K562 (cell line): ENCODE measurements at regions not wholly inside any gene's neighbourhood (a gene's known extent, or its start where the extent isn't known, plus 50 kb on each side); places are given as distances from the start of the nearest gene placed in this dataset.

Experiments used
- ATAC-seq: fragments of 200-7000 bp; cut with Tn5 transposase; 3 replicates; pipeline ENCODE4 v1.9.1; 2020; ENCODE audit warnings: moderate library complexity
- BruUV-seq: library from RNA; stranded (reverse); fragments of 400-500 nt; replicated peaks from 2 replicates; lab custom pipeline; 2021; lab: Mats Ljungman, UMichigan
- CTCF ChIA-PET: fragments of 300-600 bp; formaldehyde crosslinking; extraction: SDS; loops from one replicate; lab custom pipeline; 2021; ENCODE audit warnings: low intra/inter-chr PET ratio; lab: Yijun Ruan, JAX
- POLR2A ChIA-PET: fragments of 300-600, 350-650 bp; sonication (Branson Sonifier 250); formaldehyde crosslinking; extraction: SDS; loops from one replicate; lab custom pipeline; 2021; ENCODE audit warnings: antibody characterized with exemption, inconsistent platforms; lab: Yijun Ruan, JAX
- DNase-seq, 4 experiments: peaks; one replicate each; pipeline versions ENCODE4 v3.0.0 to v3.0.0-alpha.2; 2011 to 2018; ENCODE audit warnings: low spot score in 3 of 4, mixed read lengths in 3 of 4; ENCODE audit errors: extremely low read depth in 1 of 4
- FAIRE-seq: peaks from 2 replicates; lab custom pipeline; 2011; peaks lifted over from hg19 to GRCh38; lab: Jason Lieb, UNC
- H2AFZ ChIP-seq: 2 replicates; pipeline ENCODE4 v1.6.0; 2011; ENCODE audit warnings: low read depth, low read length, control low read depth, inconsistent platforms
- H3K27ac ChIP-seq: fragments of 200-600 bp; 3 replicates; pipeline ENCODE4 v1.8.0; 2011; ENCODE audit warnings: low read depth, mild to moderate bottlenecking, control low read depth, inconsistent platforms, low read length, moderate library complexity, mixed read lengths; ENCODE audit errors: extremely low read depth
- H3K27me3 ChIP-seq, 2 experiments: fragments of 300-600 bp in 1 of 2; 2 replicates in 1 of 2; 3 replicates in 1 of 2; pipeline versions ENCODE4 v1.6.0 to v1.8.0; 2011; ENCODE audit warnings: inconsistent platforms in 2 of 2, low read length in 2 of 2, mild to moderate bottlenecking in 1 of 2, mixed read lengths in 1 of 2, moderate library complexity in 1 of 2; ENCODE audit not compliant: control insufficient read depth in 2 of 2, insufficient read depth in 2 of 2
- H3K36me3 ChIP-seq: fragments of 300-600 bp; 3 replicates; pipeline ENCODE4 v1.8.0; 2011; ENCODE audit warnings: mild to moderate bottlenecking, low read length, inconsistent platforms; ENCODE audit not compliant: control insufficient read depth, insufficient read depth
- H3K4me1 ChIP-seq, 2 experiments: fragments of 200-600 bp in 1 of 2; replicated peaks in 1 of 2; 2 replicates in 1 of 2; 3 replicates in 1 of 2; pipeline versions ENCODE4 v1.5.1 to v1.8.0; 2011; ENCODE audit warnings: inconsistent platforms in 2 of 2, low read length in 2 of 2, mild to moderate bottlenecking in 1 of 2, mixed read lengths in 1 of 2, moderate library complexity in 1 of 2; ENCODE audit not compliant: control insufficient read depth in 2 of 2, insufficient read depth in 2 of 2
- H3K4me2 ChIP-seq: 2 replicates; pipeline ENCODE4 v1.6.1; 2011; ENCODE audit warnings: low read length, control low read depth, inconsistent platforms, mixed read lengths; ENCODE audit not compliant: insufficient read depth
- H3K4me3 ChIP-seq: fragments of 200-600 bp; sonication (generic), shearing (Covaris generic); 2 replicates; pipeline ENCODE4 v1.5.1; 2016; ENCODE audit warnings: control low read depth, inconsistent platforms
- H3K79me2 ChIP-seq: fragments of 200-600 bp; 3 replicates; pipeline ENCODE4 v1.8.0; 2011; ENCODE audit warnings: low read length, inconsistent platforms; ENCODE audit not compliant: control insufficient read depth, insufficient read depth
- H3K9ac ChIP-seq, 2 experiments: 2 replicates each; pipeline versions ENCODE4 v1.6.0 to v1.6.1; 2011; ENCODE audit warnings: low read depth in 2 of 2, low read length in 2 of 2, control low read depth in 1 of 2, inconsistent platforms in 1 of 2, mild to moderate bottlenecking in 1 of 2, mixed read lengths in 1 of 2; ENCODE audit not compliant: insufficient read depth in 1 of 2
- H3K9me1 ChIP-seq: one replicate; pipeline ENCODE4 v1.6.0; 2011; ENCODE audit warnings: inconsistent platforms, mild to moderate bottlenecking, low read length, moderate library complexity; ENCODE audit not compliant: control insufficient read depth, insufficient read depth
- H3K9me3 ChIP-seq: replicated peaks from 2 replicates; pipeline ENCODE4 v1.5.1; 2011; ENCODE audit warnings: low read depth, low read length, inconsistent platforms; ENCODE audit not compliant: control insufficient read depth, insufficient read depth
- H4K20me1 ChIP-seq: replicated peaks from 2 replicates; pipeline ENCODE4 v1.6.1; 2011; ENCODE audit warnings: low read length, inconsistent platforms, mixed read lengths; ENCODE audit not compliant: control insufficient read depth, insufficient read depth
- GMEB1 ChIP-seq: fragments of 250-450 bp; sonication (Bioruptor Pico); IDR thresholded peaks from 2 replicates; pipeline ENCODE4 v1.4.0; 2020; ENCODE audit warnings: mild to moderate bottlenecking
- GTF2F1 ChIP-seq: IDR thresholded peaks from 2 replicates; pipeline ENCODE4 v1.6.1; 2011; ENCODE audit warnings: low read depth, low read length, improper control_type of control experiment
- HNRNPH1 ChIP-seq: fragments of 200-400 bp; formaldehyde crosslinking; optimal IDR thresholded peaks from 2 replicates; pipeline ENCODE3; 2017; ENCODE audit warnings: low read depth, mild to moderate bottlenecking, low read length, moderate library complexity
- KDM4B ChIP-seq, 2 experiments: fragments of 450-650 bp in 1 of 2; sonication (generic) in 1 of 2; IDR thresholded peaks; 2 replicates each; pipeline ENCODE4 v1.6.1; 2016 to 2017; ENCODE audit warnings: borderline replicate concordance in 2 of 2, antibody characterized with exemption in 1 of 2, low read depth in 1 of 2, mild to moderate bottlenecking in 1 of 2
- POLR2A ChIP-seq: fragments of 450-650 bp; conservative IDR thresholded peaks from 2 replicates; pipeline ENCODE4 v1.6.1; 2016
- RBM14 ChIP-seq: fragments of 200-400 bp; formaldehyde crosslinking; IDR thresholded peaks from 2 replicates; pipeline ENCODE4 v1.6.1; 2018; ENCODE audit warnings: low read depth, mild to moderate bottlenecking, low read length, moderate library complexity, borderline replicate concordance; ENCODE audit not compliant: insufficient read depth
- STAT5A ChIP-seq: IDR thresholded peaks from 2 replicates; pipeline ENCODE4 v1.6.1; 2012; ENCODE audit warnings: low read length, inconsistent platforms, borderline replicate concordance
- TCF7 ChIP-seq: sonication (generic); IDR thresholded peaks from 2 replicates; pipeline ENCODE4 v1.6.1; 2016; ENCODE audit warnings: antibody characterized with exemption, borderline replicate concordance
- ZBTB34 ChIP-seq: fragments of 250-450 bp; sonication (Bioruptor Pico); IDR thresholded peaks from 2 replicates; pipeline ENCODE4 v1.8.0; 2021; ENCODE audit warnings: mild to moderate bottlenecking, moderate library complexity
- ZNF263 ChIP-seq: sonication (generic); formaldehyde crosslinking; IDR thresholded peaks from 2 replicates; pipeline ENCODE4 v1.8.0; 2022; ENCODE audit warnings: mild to moderate bottlenecking, missing genetic modification reagents, borderline replicate concordance
- ZNF668 ChIP-seq: fragments of 250-450 bp; sonication (Bioruptor Pico); IDR thresholded peaks from 2 replicates; pipeline ENCODE4 v1.8.0; 2022; ENCODE audit warnings: mild to moderate bottlenecking, inconsistent platforms
- WGBS: fragments of 100-300 bp; shearing (Covaris generic); methylation state at CpG from one replicate; pipeline ENCODE4 v1.1.6; 2016; ENCODE audit warnings: low coverage, mixed read lengths; ENCODE audit not compliant: insufficient coverage; ENCODE audit errors: missing lambda C conversion rate; 5-methylcytosine and 5-hydroxymethylcytosine counted together
- in situ Hi-C: fragments of 300-500 bp; cut with MboI; formaldehyde crosslinking; loops from 4 replicates; pipeline ENCODE4 v1.15.0; 2018; ENCODE audit warnings: inconsistent platforms, mixed read lengths
- intact Hi-C: fragments of 100-400 bp; cut with micrococcal nuclease; formaldehyde crosslinking; loops from 2 replicates; pipeline ENCODE4 v1.14.2; 2022
- TF ChIP-seq, protein P1 (sequence below): conservative IDR thresholded peaks from 2 replicates; pipeline ENCODE4 v1.6.1; 2011; ENCODE audit warnings: low read depth, mild to moderate bottlenecking, low read length; ENCODE audit not compliant: control insufficient read depth
- TF ChIP-seq, protein P2 (sequence below): fragments of 450-650 bp; IDR thresholded peaks from 2 replicates; pipeline ENCODE4 v1.6.1; 2017; ENCODE audit warnings: mild to moderate bottlenecking, moderate library complexity

- in situ Hi-C loops: no loop called here
- H2AFZ ChIP-seq: no peak overlapping the region
- DNase-seq (no peak), ATAC-seq (no peak), FAIRE-seq (no peak)
- no peak for TF ChIP-seq ZNF263 (CRISPR knock-in tag)
- TF ChIP-seq RBM14: no peak
- TF ChIP-seq KDM4B (IDR thresholded peaks at IDR 0.05; ENCODE audit: borderline replicate concordance in 2 of 2, low read depth in 1 of 2): no peak
- TF ChIP-seq ZNF668: no peak
- no peak for TF ChIP-seq GMEB1
- no peak for TF ChIP-seq GTF2F1
- TF ChIP-seq STAT5A: no peak
- TF ChIP-seq HNRNPH1: no peak
- TF ChIP-seq TCF7: no peak
- TF ChIP-seq POLR2A: no peak
- TF ChIP-seq, protein P1, sequence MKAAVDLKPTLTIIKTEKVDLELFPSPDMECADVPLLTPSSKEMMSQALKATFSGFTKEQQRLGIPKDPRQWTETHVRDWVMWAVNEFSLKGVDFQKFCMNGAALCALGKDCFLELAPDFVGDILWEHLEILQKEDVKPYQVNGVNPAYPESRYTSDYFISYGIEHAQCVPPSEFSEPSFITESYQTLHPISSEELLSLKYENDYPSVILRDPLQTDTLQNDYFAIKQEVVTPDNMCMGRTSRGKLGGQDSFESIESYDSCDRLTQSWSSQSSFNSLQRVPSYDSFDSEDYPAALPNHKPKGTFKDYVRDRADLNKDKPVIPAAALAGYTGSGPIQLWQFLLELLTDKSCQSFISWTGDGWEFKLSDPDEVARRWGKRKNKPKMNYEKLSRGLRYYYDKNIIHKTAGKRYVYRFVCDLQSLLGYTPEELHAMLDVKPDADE: no peak
- TF ChIP-seq, protein P2, sequence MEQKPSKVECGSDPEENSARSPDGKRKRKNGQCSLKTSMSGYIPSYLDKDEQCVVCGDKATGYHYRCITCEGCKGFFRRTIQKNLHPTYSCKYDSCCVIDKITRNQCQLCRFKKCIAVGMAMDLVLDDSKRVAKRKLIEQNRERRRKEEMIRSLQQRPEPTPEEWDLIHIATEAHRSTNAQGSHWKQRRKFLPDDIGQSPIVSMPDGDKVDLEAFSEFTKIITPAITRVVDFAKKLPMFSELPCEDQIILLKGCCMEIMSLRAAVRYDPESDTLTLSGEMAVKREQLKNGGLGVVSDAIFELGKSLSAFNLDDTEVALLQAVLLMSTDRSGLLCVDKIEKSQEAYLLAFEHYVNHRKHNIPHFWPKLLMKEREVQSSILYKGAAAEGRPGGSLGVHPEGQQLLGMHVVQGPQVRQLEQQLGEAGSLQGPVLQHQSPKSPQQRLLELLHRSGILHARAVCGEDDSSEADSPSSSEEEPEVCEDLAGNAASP: no peak
- TF ChIP-seq ZBTB34 (CRISPR knock-in tag): no peak
- H3K27me3 ChIP-seq: no peaks in the 10 kb centered on the region
- WGBS: 0% methylated on average over 2 of the region's 2 CpGs
- no peak overlapping the region for H3K4me3 ChIP-seq
- ChIA-PET CTCF (no interaction called here), POLR2A (interaction anchor here (0.6 kb wide), 1 partner anchor 154 kb away, joined by 3 read pairs; no protein-coding TSS in a partner anchor)
- no peak overlapping the region for H3K9ac ChIP-seq
- H3K4me1 ChIP-seq: no peaks in the 10 kb centered on the region
- H3K36me3 ChIP-seq: no peaks in the 10 kb centered on the region
- H3K9me1 ChIP-seq: no peaks in the 10 kb centered on the region
- H3K27ac ChIP-seq: no peak overlapping the region
- intact Hi-C loops: no loop called here
- H3K9me3 ChIP-seq: no peaks in the 10 kb centered on the region
- H3K79me2 ChIP-seq: no peaks in the 10 kb centered on the region
- H3K4me2 ChIP-seq: no peak overlapping the region
- BruUV-seq: no TSS peak
- H4K20me1 ChIP-seq: no peaks in the 10 kb centered on the region
These were observed 1267.3 kb downstream of the PCDH19 start for GRCh38 chrX:99142745-99143144.
